Testis (tissue), 2 donors: ENCODE measurements at regions not wholly inside any gene's neighbourhood (a gene's known extent, or its start where the extent isn't known, plus 50 kb on each side); places are given as distances from the start of the nearest gene placed in this dataset.

Source experiments
- DNase-seq: peaks from one replicate; pipeline ENCODE4 v3.0.0-alpha.2; 2019
- H3K27ac ChIP-seq, 2 donors: fragments of 200-600 bp; sonication (generic); one replicate each; pipeline ENCODE4 v1.5.1; 2019
- H3K27me3 ChIP-seq: fragments of 200-600 bp; sonication (generic); one replicate; pipeline ENCODE4 v1.5.1; 2019
- H3K36me3 ChIP-seq: fragments of 200-600 bp; sonication (generic); one replicate; pipeline ENCODE4 v1.5.1; 2017; ENCODE audit warnings: low read depth; ENCODE audit errors: missing control alignments
- H3K4me1 ChIP-seq: fragments of 200-600 bp; sonication (generic); one replicate; pipeline ENCODE4 v1.5.1; 2019
- H3K4me3 ChIP-seq, 2 donors: fragments of 200-600 bp; sonication (generic); one replicate each; pipeline ENCODE4 v1.5.1; 2017 to 2019
- H3K9me3 ChIP-seq: fragments of 200-600 bp; sonication (generic); one replicate; pipeline ENCODE4 v1.5.1; 2017
- CTCF ChIP-seq, 3 experiments: fragments of 450-650 bp in 2 of 3; fragments of 200-600 bp in 1 of 3; sonication (generic) in 1 of 3; IDR thresholded peaks; one replicate each; pipeline ENCODE4 v1.5.1; 2016 to 2019; ENCODE audit warnings: antibody characterized with exemption in 3 of 3, mild to moderate bottlenecking in 2 of 3, moderate library complexity in 1 of 3
- POLR2A ChIP-seq: fragments of 450-650 bp; IDR thresholded peaks from one replicate; pipeline ENCODE4 v1.6.1; 2017; ENCODE audit warnings: antibody characterized with exemption, mild to moderate bottlenecking, moderate library complexity
- WGBS, 2 donors: methylation state at CpG; one replicate each; pipeline ENCODE4 v1.1.5; 2018; 5-methylcytosine and 5-hydroxymethylcytosine counted together
- intact Hi-C: fragments of 100-400 bp; cut with DNase I; formaldehyde crosslinking; loops from one replicate; pipeline ENCODE4 v1.15.1; 2023; ENCODE audit warnings: low total_unique reads

GRCh38 chr7:153628825-153629224 lies 423.4 kb upstream of the DPP6 start:
- Histone ChIP-seq H3K4me3 (no peak overlapping the region), H3K27ac (no peak overlapping the region), H3K4me1 (no peaks in the 10 kb centered on the region), H3K9me3 (no peaks in the 10 kb centered on the region), H3K27me3 (no peaks in the 10 kb centered on the region), H3K36me3 (no peaks in the 10 kb centered on the region)
- TF ChIP-seq POLR2A (no peak), CTCF (IDR thresholded peaks at IDR 0.05) (no peak)
- no peak for DNase-seq
- WGBS, 2 donors = 83 to 88% methylated on average over 1 of the region's 1 CpG
- intact Hi-C loops = no loop called here

GRCh38 chr7:153638821-153639435 lies 413.3 kb upstream of the DPP6 start:
- no peaks in the 10 kb centered on the region for H3K36me3 ChIP-seq
- intact Hi-C loops = no loop called here
- no peak overlapping the region for H3K4me3 ChIP-seq
- no peaks in the 10 kb centered on the region for H3K9me3 ChIP-seq
- H3K27me3 ChIP-seq = no peaks in the 10 kb centered on the region
- no peak overlapping the region for H3K27ac ChIP-seq
- DNase-seq = no peak
- no peak for TF ChIP-seq POLR2A
- TF ChIP-seq CTCF (IDR thresholded peaks at IDR 0.05) = no peak
- H3K4me1 ChIP-seq = no peaks in the 10 kb centered on the region
- 84 to 85% methylated on average over 10 of the region's 10 CpGs for WGBS, 2 donors

GRCh38 chr7:153640586-153640985 lies 411.6 kb upstream of the DPP6 start:
- whole genome bisulfite sequencing, 2 donors = 82 to 88% methylated on average over 2 of the region's 2 CpGs
- intact Hi-C loops = no loop called here
- Histone ChIP-seq H3K4me3 (no peak overlapping the region), H3K36me3 (no peaks in the 10 kb centered on the region), H3K27me3 (no peaks in the 10 kb centered on the region), H3K27ac (no peak overlapping the region), H3K4me1 (no peaks in the 10 kb centered on the region), H3K9me3 (no peaks in the 10 kb centered on the region)
- TF ChIP-seq CTCF (IDR thresholded peaks at IDR 0.05) (no peak), POLR2A (no peak)
- no peak for DNase-seq

GRCh38 chr7:153641199-153641598 lies 411.0 kb upstream of the DPP6 start:
- DNase-seq = no peak
- Histone ChIP-seq H3K9me3 (no peaks in the 10 kb centered on the region), H3K27ac (no peak overlapping the region), H3K27me3 (no peaks in the 10 kb centered on the region), H3K36me3 (no peaks in the 10 kb centered on the region), H3K4me1 (no peaks in the 10 kb centered on the region), H3K4me3 (no peak overlapping the region)
- TF ChIP-seq POLR2A (no peak), CTCF (IDR thresholded peaks at IDR 0.05) (no peak)
- WGBS, 2 donors = 62 to 68% methylated on average over 4 of the region's 4 CpGs
- intact Hi-C loops = no loop called here

GRCh38 chr7:153642989-153643388 lies 409.2 kb upstream of the DPP6 start:
- intact Hi-C loops = no loop called here
- TF ChIP-seq CTCF (IDR thresholded peaks at IDR 0.05) = no peak
- no peak for TF ChIP-seq POLR2A
- Histone ChIP-seq H3K27me3 (no peaks in the 10 kb centered on the region), H3K27ac (no peak overlapping the region), H3K4me3 (no peak overlapping the region), H3K9me3 (no peaks in the 10 kb centered on the region), H3K36me3 (no peaks in the 10 kb centered on the region), H3K4me1 (no peaks in the 10 kb centered on the region)
- DNase-seq = no peak
